MM.1S (cell line): ENCODE measurements at regions not wholly inside any gene's neighbourhood (a gene's known extent, or its start where the extent isn't known, plus 50 kb on each side); places are given as distances from the start of the nearest gene placed in this dataset.

Experiments
- DNase-seq: peaks from one replicate; pipeline ENCODE4 v3.0.0-alpha.2; 2015
- H2AFZ ChIP-seq: fragments of 300-600 bp; sonication (generic); 2 replicates; pipeline ENCODE4 v1.6.0; 2016; ENCODE audit warnings: antibody characterized with exemption, low read length
- H3F3A ChIP-seq: fragments of 300-600 bp; sonication (generic); 2 replicates; pipeline ENCODE4 v1.6.1; 2016; ENCODE audit warnings: mild to moderate bottlenecking, antibody characterized with exemption, low read length, moderate library complexity, mixed read lengths; ENCODE audit not compliant: insufficient read depth
- H3K27ac ChIP-seq: fragments of 300-600 bp; sonication (generic); 2 replicates; pipeline ENCODE4 v1.5.1; 2016; ENCODE audit warnings: mild to moderate bottlenecking, low read length
- H3K27me3 ChIP-seq: fragments of 300-600 bp; sonication (generic); replicated peaks from 2 replicates; pipeline ENCODE4 v1.6.0; 2016; ENCODE audit warnings: low read length; ENCODE audit not compliant: insufficient read depth
- H3K36me3 ChIP-seq: fragments of 300-600 bp; sonication (generic); replicated peaks from 2 replicates; pipeline ENCODE4 v1.6.1; 2016; ENCODE audit warnings: mild to moderate bottlenecking, low read length, mixed read lengths; ENCODE audit not compliant: insufficient read depth
- H3K4me1 ChIP-seq: fragments of 300-600 bp; sonication (generic); 2 replicates; pipeline ENCODE4 v1.6.1; 2016; ENCODE audit warnings: low read length, mixed read lengths
- H3K4me2 ChIP-seq: fragments of 300-600 bp; sonication (generic); 2 replicates; pipeline ENCODE4 v1.6.0; 2016; ENCODE audit warnings: low read depth, low read length
- H3K4me3 ChIP-seq: fragments of 300-600 bp; sonication (generic); 2 replicates; pipeline ENCODE4 v1.5.1; 2016; ENCODE audit warnings: low read length, mixed read lengths
- H3K79me2 ChIP-seq: fragments of 300-600 bp; sonication (generic); 2 replicates; pipeline ENCODE4 v1.6.1; 2016; ENCODE audit warnings: mixed run types, low read length, mixed read lengths
- H3K9ac ChIP-seq: fragments of 300-600 bp; sonication (generic); 2 replicates; pipeline ENCODE4 v1.6.1; 2016; ENCODE audit warnings: low read length, mixed read lengths
- H3K9me2 ChIP-seq: fragments of 300-600 bp; sonication (generic); replicated peaks from 2 replicates; pipeline ENCODE4 v1.6.1; 2016; ENCODE audit warnings: mild to moderate bottlenecking, low read length, mixed read lengths; ENCODE audit not compliant: insufficient read depth
- H3K9me3 ChIP-seq: fragments of 300-600 bp; sonication (generic); replicated peaks from 2 replicates; pipeline ENCODE4 v1.6.1; 2016; ENCODE audit warnings: mild to moderate bottlenecking, low read length, mixed read lengths; ENCODE audit not compliant: insufficient read depth
- H4K20me1 ChIP-seq: fragments of 300-600 bp; sonication (generic); 2 replicates; pipeline ENCODE4 v1.6.1; 2016; ENCODE audit warnings: mild to moderate bottlenecking, low read length, moderate library complexity, mixed read lengths; ENCODE audit not compliant: insufficient read depth
- CTCF ChIP-seq: fragments of 300-600 bp; sonication (generic); IDR thresholded peaks from 2 replicates; pipeline ENCODE4 v1.5.1; 2016; ENCODE audit warnings: antibody characterized with exemption, low read length, mixed read lengths
- EZH2 ChIP-seq: fragments of 300-600 bp; sonication (generic); optimal IDR thresholded peaks from 2 replicates; pipeline ENCODE3; 2017; ENCODE audit warnings: low read depth, mild to moderate bottlenecking, antibody characterized with exemption, low read length, mixed read lengths
- EZH2phosphoT487 ChIP-seq: fragments of 300-600 bp; sonication (generic); IDR thresholded peaks from 2 replicates; pipeline ENCODE4 v1.6.1; 2018; ENCODE audit warnings: antibody characterized with exemption, low read length

GRCh38 chr14:65160091-65160490 lies 57.8 kb upstream of the MAX start:
- 0 out of 2 replicates have a peak, but pooled peaks cover 8% of the 10 kb centered on the region for H3K4me1 ChIP-seq
- TF ChIP-seq CTCF: no peak
- TF ChIP-seq EZH2phosphoT487: no peak
- TF ChIP-seq EZH2: no peak
- no peak overlapping the region for H3K4me3 ChIP-seq
- peaks cover 14% of the 10 kb centered on the region for H3K27me3 ChIP-seq
- no peaks in the 10 kb centered on the region for H3K36me3 ChIP-seq
- H3K9ac ChIP-seq: no peak overlapping the region
- no peak overlapping the region for H2AFZ ChIP-seq
- H4K20me1 ChIP-seq: no peaks in the 10 kb centered on the region
- no peak for DNase-seq
- H3K79me2 ChIP-seq: no peaks in the 10 kb centered on the region
- H3K4me2 ChIP-seq: no peak overlapping the region
- no peak overlapping the region for H3K27ac ChIP-seq
- H3K9me3 ChIP-seq: no peaks in the 10 kb centered on the region
- H3F3A ChIP-seq: no peaks in the 10 kb centered on the region
- H3K9me2 ChIP-seq: no peaks in the 10 kb centered on the region

- Histone ChIP-seq H2AFZ (no peak overlapping the region), H3F3A (no peaks in the 10 kb centered on the region), H3K4me2 (no peak overlapping the region), H3K27ac (no peak overlapping the region), H4K20me1 (no peaks in the 10 kb centered on the region), H3K36me3 (no peaks in the 10 kb centered on the region), H3K4me1 (0 out of 2 replicates have a peak, but pooled peaks cover 4% of the 10 kb centered on the region), H3K9ac (no peak overlapping the region), H3K79me2 (no peaks in the 10 kb centered on the region), H3K9me3 (no peaks in the 10 kb centered on the region), H3K27me3 (0 out of 2 replicates have a peak, but pooled peaks cover 3% of the 10 kb centered on the region), H3K9me2 (no peaks in the 10 kb centered on the region), H3K4me3 (no peak overlapping the region)
- no peak for TF ChIP-seq EZH2phosphoT487
- no peak for TF ChIP-seq EZH2
- DNase-seq: no peak
Observed at GRCh38 chr14:65162031-65162430, 59.7 kb upstream of the MAX start.

GRCh38 chr14:65164068-65164824 lies 61.9 kb upstream of the MAX start:
- H3K79me2 ChIP-seq: no peaks in the 10 kb centered on the region
- H3K36me3 ChIP-seq: no peaks in the 10 kb centered on the region
- H3K27me3 ChIP-seq: no peaks in the 10 kb centered on the region
- no peak for TF ChIP-seq EZH2
- peak; percentile 50 for TF ChIP-seq CTCF
- H4K20me1 ChIP-seq: no peaks in the 10 kb centered on the region
- no peaks in the 10 kb centered on the region for H3K9me3 ChIP-seq
- H3K4me1 ChIP-seq: peaks cover 10% of the 10 kb centered on the region
- H2AFZ ChIP-seq: no peak overlapping the region
- no peak overlapping the region for H3K4me3 ChIP-seq
- H3K9ac ChIP-seq: no peak overlapping the region
- H3K4me2 ChIP-seq: no peak overlapping the region
- peaks cover 5% of the 10 kb centered on the region for H3F3A ChIP-seq
- no peak overlapping the region for H3K27ac ChIP-seq
- peak; percentile 31 for DNase-seq
- no peaks in the 10 kb centered on the region for H3K9me2 ChIP-seq

DNA sequence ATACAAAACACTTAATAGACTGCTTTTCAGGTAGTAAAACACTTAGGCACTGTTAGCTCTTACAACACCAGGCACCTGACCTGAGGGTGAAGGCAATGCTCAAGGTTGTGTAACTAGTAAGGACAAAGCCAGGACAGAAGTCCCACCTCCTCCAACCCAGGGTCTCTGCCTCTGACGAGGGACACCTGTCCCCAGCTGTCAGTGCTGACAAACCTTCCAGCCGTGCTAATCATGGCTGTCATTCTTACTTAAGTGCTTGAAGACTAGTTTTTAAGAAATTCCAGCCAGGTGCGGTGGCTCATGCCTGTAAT lies 62.5 kb upstream of the MAX start:
- H3K79me2 ChIP-seq: no peaks in the 10 kb centered on the region
- H4K20me1 ChIP-seq: no peaks in the 10 kb centered on the region
- H3K4me1 ChIP-seq: peaks cover 6% of the 10 kb centered on the region
- H3K36me3 ChIP-seq: no peaks in the 10 kb centered on the region
- no peak overlapping the region for H3K4me3 ChIP-seq
- H3K27me3 ChIP-seq: no peaks in the 10 kb centered on the region
- no peaks in the 10 kb centered on the region for H3K9me3 ChIP-seq
- no peak for DNase-seq
- H3K9me2 ChIP-seq: no peaks in the 10 kb centered on the region
- TF ChIP-seq CTCF (no peak), EZH2 (no peak), EZH2phosphoT487 (no peak)
- H3K27ac ChIP-seq: no peak overlapping the region
- no peak overlapping the region for H2AFZ ChIP-seq
- H3K9ac ChIP-seq: no peak overlapping the region
- H3F3A ChIP-seq: peaks cover 7% of the 10 kb centered on the region
- no peak overlapping the region for H3K4me2 ChIP-seq
